ENCODE measurements at regions not wholly inside any gene's neighbourhood (a gene's known extent, or its start where the extent isn't known, plus 50 kb on each side); places are given as distances from the start of the nearest gene placed in this dataset.

DNA sequence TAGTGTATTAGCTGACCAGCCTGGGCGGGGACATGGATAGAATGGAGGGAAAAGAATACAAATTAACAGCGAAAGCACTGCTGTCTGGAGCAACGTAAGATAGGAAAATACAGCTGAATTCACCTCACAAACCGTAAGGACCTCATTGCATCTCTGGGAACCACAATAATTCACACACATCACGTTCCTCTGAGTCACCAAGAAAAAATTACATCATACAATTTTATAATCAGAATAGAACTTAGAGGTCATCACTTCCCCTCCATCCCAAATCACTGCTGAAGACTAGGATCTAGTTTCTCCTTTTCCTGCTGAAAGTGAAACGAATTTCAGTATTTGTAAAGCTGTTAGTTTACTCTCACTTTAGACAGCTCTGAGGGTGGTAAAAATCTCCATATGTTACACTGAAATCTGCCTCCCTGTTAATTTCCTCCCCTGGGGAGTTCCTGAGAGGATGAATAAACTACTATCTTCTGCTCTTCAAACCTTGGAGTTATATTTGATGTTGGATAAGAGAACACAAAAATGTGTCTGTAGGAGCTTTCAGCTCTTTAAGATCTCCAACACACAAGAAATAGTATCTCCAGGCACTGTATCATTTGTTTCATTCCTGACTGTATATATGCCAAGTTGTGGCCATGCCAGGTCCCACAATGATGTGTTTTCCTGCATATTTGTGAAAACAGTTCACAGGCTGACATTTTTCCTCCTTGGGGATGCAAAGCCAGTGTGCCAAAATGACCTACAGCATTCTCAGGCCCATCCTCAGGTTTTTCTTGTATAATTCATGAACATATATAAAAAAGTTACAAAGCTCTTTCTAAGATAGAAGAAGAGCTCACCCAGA, 63.8 kb upstream of the SSTR1 start:
- TF ChIP-seq, protein P1, sequence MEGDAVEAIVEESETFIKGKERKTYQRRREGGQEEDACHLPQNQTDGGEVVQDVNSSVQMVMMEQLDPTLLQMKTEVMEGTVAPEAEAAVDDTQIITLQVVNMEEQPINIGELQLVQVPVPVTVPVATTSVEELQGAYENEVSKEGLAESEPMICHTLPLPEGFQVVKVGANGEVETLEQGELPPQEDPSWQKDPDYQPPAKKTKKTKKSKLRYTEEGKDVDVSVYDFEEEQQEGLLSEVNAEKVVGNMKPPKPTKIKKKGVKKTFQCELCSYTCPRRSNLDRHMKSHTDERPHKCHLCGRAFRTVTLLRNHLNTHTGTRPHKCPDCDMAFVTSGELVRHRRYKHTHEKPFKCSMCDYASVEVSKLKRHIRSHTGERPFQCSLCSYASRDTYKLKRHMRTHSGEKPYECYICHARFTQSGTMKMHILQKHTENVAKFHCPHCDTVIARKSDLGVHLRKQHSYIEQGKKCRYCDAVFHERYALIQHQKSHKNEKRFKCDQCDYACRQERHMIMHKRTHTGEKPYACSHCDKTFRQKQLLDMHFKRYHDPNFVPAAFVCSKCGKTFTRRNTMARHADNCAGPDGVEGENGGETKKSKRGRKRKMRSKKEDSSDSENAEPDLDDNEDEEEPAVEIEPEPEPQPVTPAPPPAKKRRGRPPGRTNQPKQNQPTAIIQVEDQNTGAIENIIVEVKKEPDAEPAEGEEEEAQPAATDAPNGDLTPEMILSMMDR (IDR thresholded peaks at IDR 0.05; ENCODE audit: insufficient read depth, low read depth, low read length): no peak
- no peak for TF ChIP-seq EZH2 (IDR thresholded peaks at IDR 0.05; ENCODE audit: insufficient read depth, low read length)

Data from astrocyte (in vitro differentiated cells and primary cell).